ENCODE measurements at regions not wholly inside any gene's neighbourhood (a gene's known extent, or its start where the extent isn't known, plus 50 kb on each side); places are given as distances from the start of the nearest gene placed in this dataset.

DNA sequence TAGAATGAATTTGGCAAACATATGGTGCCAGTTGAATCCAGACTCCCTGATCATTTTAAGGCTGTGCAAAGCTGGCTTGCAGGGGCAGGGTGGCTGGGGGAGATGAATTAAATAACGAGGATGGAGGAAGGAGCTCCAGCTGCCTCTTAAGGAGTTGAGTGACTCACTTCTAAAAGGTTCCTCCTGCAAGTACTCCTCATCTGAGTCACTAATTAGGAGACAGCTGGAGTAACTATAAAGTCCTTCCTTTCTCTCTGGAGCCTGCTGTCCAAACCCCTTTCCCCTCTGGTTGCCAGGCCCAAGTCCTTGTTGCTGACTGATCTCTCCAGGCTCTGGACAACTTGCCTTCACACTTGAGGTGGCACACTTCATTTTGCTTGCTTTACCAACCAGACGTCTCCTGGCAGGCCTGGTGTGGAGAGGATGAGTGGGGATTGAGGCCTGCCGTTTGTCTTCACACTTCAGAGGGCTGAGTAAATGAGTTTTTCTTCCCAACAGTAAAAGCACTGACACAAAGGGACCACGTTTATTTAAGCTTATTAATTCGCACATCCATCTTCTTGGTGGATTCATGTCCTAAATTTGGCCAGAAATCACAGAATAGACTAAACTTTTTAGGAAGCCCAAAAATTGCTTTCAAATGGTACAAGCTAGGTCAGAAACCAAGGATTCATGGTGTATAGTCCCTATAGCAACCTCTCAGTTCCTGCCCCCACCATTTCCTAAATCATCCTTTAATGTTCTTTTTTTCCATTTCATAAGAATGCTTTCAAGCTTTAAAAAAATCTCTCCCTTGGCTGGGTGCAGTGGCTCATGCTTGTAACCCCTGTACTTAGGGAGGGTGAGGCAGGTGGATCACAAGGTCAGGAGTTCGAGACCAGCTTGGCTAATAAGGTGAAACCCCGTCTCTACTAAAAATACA is 90.5 kb upstream of the MYRIP start:
- no peaks in the 10 kb centered on the region for H3K9me3 ChIP-seq (ENCODE audit: control insufficient read depth in 4 of 4, insufficient read depth in 3 of 4, low read length in 3 of 4)
- no peak for ATAC-seq (ENCODE audit: insufficient read depth, low FRiP score)
- DNase-seq, result no peak
- no peaks in the 10 kb centered on the region for H3K27me3 ChIP-seq (ENCODE audit: control insufficient read depth in 3 of 3, insufficient read depth in 3 of 3, low read length in 2 of 3)
- no peak overlapping the region for H3K4me3 ChIP-seq
- H3K4me1 ChIP-seq (ENCODE audit: control insufficient read depth in 5 of 5, insufficient read depth in 5 of 5, low read length in 5 of 5), result no peaks in the 10 kb centered on the region
- no peaks in the 10 kb centered on the region for H3K36me3 ChIP-seq (ENCODE audit: control insufficient read depth in 4 of 4, insufficient read depth in 4 of 4, low read length in 4 of 4)
- 74 to 80% methylated on average over 7 of the region's 7 CpGs for WGBS, 2 donors
- TF ChIP-seq, protein P1, sequence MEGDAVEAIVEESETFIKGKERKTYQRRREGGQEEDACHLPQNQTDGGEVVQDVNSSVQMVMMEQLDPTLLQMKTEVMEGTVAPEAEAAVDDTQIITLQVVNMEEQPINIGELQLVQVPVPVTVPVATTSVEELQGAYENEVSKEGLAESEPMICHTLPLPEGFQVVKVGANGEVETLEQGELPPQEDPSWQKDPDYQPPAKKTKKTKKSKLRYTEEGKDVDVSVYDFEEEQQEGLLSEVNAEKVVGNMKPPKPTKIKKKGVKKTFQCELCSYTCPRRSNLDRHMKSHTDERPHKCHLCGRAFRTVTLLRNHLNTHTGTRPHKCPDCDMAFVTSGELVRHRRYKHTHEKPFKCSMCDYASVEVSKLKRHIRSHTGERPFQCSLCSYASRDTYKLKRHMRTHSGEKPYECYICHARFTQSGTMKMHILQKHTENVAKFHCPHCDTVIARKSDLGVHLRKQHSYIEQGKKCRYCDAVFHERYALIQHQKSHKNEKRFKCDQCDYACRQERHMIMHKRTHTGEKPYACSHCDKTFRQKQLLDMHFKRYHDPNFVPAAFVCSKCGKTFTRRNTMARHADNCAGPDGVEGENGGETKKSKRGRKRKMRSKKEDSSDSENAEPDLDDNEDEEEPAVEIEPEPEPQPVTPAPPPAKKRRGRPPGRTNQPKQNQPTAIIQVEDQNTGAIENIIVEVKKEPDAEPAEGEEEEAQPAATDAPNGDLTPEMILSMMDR (IDR thresholded peaks at IDR 0.05; ENCODE audit: control extremely low read depth, extremely low read depth), result no peak
- H3K27ac ChIP-seq (ENCODE audit: low read depth in 1 of 2, low read length in 1 of 2), result no peak overlapping the region
- H3K9ac ChIP-seq (ENCODE audit: insufficient read depth in 1 of 2, low read length in 2 of 2), result no peak overlapping the region

DNA sequence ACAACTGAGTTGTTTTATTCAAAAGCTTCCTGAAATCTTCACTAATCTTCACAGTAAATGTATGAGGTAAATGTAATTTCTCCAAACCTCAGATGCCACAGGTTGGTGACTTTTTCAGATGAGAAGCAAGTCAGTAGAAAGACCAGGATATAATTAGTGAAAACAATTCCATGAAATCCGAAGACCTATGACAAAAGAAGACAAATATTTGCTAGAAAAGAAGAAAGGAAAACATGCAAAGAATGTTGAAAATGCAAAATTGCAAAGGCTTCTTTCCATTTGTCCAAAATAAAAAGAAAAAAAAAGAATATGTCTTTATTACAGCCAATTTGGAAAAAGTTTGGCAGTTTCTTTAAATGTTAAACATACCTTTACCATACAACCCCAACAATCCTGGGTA is 88.3 kb upstream of the MYRIP start:
- ATAC-seq (ENCODE audit: insufficient read depth, low FRiP score), result no peak
- WGBS, 2 donors, result 33 to 55% methylated on average over 1 of the region's 1 CpG

DNA sequence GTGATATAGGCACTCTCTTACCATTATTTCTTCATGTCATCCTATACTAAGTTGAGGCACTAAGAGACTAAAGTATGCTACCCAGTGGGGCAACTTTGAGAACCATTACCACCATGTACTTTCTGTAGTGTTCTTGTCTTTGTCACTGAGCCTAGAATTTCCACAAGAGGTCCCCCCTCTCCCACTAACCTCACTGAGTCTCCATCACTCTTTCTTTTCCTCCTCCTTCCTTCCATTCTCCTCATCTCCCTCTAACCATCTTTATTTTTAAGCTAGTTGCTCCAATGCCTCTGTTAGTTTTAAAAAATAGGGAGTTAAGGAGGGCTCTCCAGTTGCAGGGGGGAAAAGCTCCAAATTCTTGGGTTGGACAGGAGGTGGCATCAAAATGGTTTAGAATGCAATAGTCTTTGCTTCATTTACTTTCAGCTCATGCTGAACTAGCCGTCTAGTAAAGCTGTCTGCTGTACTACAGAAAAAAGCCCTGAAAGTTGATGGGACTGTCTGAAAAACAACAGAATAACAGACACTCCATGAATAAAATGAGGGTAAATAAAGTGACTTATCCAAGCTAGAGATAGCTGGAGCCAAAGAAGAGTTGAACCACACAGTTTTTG is 85.1 kb upstream of the MYRIP start:
- TF ChIP-seq, protein P1 (IDR thresholded peaks at IDR 0.05; ENCODE audit: control extremely low read depth, extremely low read depth), result no peak
- H3K4me1 ChIP-seq (ENCODE audit: control insufficient read depth in 5 of 5, insufficient read depth in 5 of 5, low read length in 5 of 5), result no peaks in the 10 kb centered on the region
- H3K9ac ChIP-seq (ENCODE audit: insufficient read depth in 1 of 2, low read length in 2 of 2), result no peak overlapping the region
- no peaks in the 10 kb centered on the region for H3K36me3 ChIP-seq (ENCODE audit: control insufficient read depth in 4 of 4, insufficient read depth in 4 of 4, low read length in 4 of 4)
- DNase-seq (no peak), ATAC-seq (ENCODE audit: insufficient read depth, low FRiP score) (no peak)
- no peaks in the 10 kb centered on the region for H3K9me3 ChIP-seq (ENCODE audit: control insufficient read depth in 4 of 4, insufficient read depth in 3 of 4, low read length in 3 of 4)
- H3K27me3 ChIP-seq (ENCODE audit: control insufficient read depth in 3 of 3, insufficient read depth in 3 of 3, low read length in 2 of 3), result no peaks in the 10 kb centered on the region
- WGBS, 2 donors, result 55 to 60% methylated on average over 1 of the region's 1 CpG
- no peak overlapping the region for H3K27ac ChIP-seq (ENCODE audit: low read depth in 1 of 2, low read length in 1 of 2)
- no peak overlapping the region for H3K4me3 ChIP-seq

More for the DNA sequence above, 88.3 kb upstream of the MYRIP start:
- Histone ChIP-seq H3K27me3 (ENCODE audit: control insufficient read depth in 3 of 3, insufficient read depth in 3 of 3, low read length in 2 of 3) (no peaks in the 10 kb centered on the region), H3K9ac (ENCODE audit: insufficient read depth in 1 of 2, low read length in 2 of 2) (no peak overlapping the region), H3K9me3 (ENCODE audit: control insufficient read depth in 4 of 4, insufficient read depth in 3 of 4, low read length in 3 of 4) (no peaks in the 10 kb centered on the region), H3K4me1 (ENCODE audit: control insufficient read depth in 5 of 5, insufficient read depth in 5 of 5, low read length in 5 of 5) (no peaks in the 10 kb centered on the region), H3K4me3 (no peak overlapping the region), H3K27ac (ENCODE audit: low read depth in 1 of 2, low read length in 1 of 2) (no peak overlapping the region), H3K36me3 (ENCODE audit: control insufficient read depth in 4 of 4, insufficient read depth in 4 of 4, low read length in 4 of 4) (no peaks in the 10 kb centered on the region)
- TF ChIP-seq, protein P1 (IDR thresholded peaks at IDR 0.05; ENCODE audit: control extremely low read depth, extremely low read depth), result no peak
- no peak for DNase-seq
